Ovary (tissue), 3 donors: ENCODE measurements at regions not wholly inside any gene's neighbourhood (a gene's known extent, or its start where the extent isn't known, plus 50 kb on each side); places are given as distances from the start of the nearest gene placed in this dataset.

ENCODE experiments used
- EP300 ChIP-seq: sonication (generic); formaldehyde crosslinking; IDR thresholded peaks from one replicate; pipeline ENCODE4 v1.6.1; 2017; ENCODE audit warnings: antibody characterized with exemption
- POLR2A ChIP-seq: fragments of 450-650 bp; IDR thresholded peaks from one replicate; pipeline ENCODE4 v1.6.1; 2017; ENCODE audit warnings: antibody characterized with exemption, mild to moderate bottlenecking, moderate library complexity
- TF ChIP-seq, protein P1 (sequence below), 3 donors: fragments of 450-650 bp in 2 of 3; fragments of 200-600 bp in 1 of 3; IDR thresholded peaks; one replicate each; pipeline versions ENCODE4 v1.5.1 to v1.8.0; 2016 to 2022; ENCODE audit warnings: antibody characterized with exemption in 3 of 3, mild to moderate bottlenecking in 1 of 3
- donor health status: DM: no; HTN: no; CAD: no.

GRCh38 chr11:15499674-15500073, 385.0 kb downstream of the INSC start:
- no peak for TF ChIP-seq EP300
- TF ChIP-seq, protein P1, sequence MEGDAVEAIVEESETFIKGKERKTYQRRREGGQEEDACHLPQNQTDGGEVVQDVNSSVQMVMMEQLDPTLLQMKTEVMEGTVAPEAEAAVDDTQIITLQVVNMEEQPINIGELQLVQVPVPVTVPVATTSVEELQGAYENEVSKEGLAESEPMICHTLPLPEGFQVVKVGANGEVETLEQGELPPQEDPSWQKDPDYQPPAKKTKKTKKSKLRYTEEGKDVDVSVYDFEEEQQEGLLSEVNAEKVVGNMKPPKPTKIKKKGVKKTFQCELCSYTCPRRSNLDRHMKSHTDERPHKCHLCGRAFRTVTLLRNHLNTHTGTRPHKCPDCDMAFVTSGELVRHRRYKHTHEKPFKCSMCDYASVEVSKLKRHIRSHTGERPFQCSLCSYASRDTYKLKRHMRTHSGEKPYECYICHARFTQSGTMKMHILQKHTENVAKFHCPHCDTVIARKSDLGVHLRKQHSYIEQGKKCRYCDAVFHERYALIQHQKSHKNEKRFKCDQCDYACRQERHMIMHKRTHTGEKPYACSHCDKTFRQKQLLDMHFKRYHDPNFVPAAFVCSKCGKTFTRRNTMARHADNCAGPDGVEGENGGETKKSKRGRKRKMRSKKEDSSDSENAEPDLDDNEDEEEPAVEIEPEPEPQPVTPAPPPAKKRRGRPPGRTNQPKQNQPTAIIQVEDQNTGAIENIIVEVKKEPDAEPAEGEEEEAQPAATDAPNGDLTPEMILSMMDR (IDR thresholded peaks at IDR 0.05) = no peak
- TF ChIP-seq POLR2A = no peak
